ENCODE measurements at regions not wholly inside any gene's neighbourhood (a gene's known extent, or its start where the extent isn't known, plus 50 kb on each side); places are given as distances from the start of the nearest gene placed in this dataset.

DNA sequence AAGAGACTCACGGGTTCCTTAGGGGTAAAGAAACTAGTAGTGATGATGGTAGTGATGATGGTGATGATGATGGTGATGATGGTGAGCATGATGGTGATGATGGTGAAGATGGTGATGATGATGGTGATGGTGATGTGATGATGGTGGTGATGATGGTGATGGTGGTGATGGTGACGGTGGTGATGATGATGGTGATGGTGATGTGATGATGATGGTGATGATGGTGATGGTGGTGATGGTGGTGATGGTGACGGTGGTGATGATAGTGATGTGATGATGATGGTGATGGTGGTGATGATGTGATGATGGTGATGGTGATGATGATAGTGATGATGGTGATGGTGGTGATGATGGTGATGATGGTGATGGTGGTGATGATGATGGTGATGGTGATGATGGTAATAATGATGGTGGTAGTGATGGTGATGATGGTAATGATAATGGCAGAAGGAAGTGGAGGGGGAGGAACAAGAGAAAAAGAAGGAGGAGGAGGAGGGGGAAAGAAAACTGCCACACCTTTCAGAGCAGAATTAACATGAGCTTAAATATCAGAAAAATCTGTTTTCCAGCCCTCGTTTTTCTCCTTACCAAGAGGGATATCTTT, 85.5 kb downstream of the FZD10 start:
- intact Hi-C loops (cut with DNase I; ENCODE audit: low total_unique reads): no loop called here
- DNase-seq (ENCODE audit: low spot score in 2 of 2): no peak
- TF ChIP-seq, protein P1, sequence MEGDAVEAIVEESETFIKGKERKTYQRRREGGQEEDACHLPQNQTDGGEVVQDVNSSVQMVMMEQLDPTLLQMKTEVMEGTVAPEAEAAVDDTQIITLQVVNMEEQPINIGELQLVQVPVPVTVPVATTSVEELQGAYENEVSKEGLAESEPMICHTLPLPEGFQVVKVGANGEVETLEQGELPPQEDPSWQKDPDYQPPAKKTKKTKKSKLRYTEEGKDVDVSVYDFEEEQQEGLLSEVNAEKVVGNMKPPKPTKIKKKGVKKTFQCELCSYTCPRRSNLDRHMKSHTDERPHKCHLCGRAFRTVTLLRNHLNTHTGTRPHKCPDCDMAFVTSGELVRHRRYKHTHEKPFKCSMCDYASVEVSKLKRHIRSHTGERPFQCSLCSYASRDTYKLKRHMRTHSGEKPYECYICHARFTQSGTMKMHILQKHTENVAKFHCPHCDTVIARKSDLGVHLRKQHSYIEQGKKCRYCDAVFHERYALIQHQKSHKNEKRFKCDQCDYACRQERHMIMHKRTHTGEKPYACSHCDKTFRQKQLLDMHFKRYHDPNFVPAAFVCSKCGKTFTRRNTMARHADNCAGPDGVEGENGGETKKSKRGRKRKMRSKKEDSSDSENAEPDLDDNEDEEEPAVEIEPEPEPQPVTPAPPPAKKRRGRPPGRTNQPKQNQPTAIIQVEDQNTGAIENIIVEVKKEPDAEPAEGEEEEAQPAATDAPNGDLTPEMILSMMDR (IDR thresholded peaks at IDR 0.05): no peak
- TF ChIP-seq POLR2A (IDR thresholded peaks at IDR 0.05) (no peak), POLR2AphosphoS5 (IDR thresholded peaks at IDR 0.05) (no peak)
- H3K4me1 ChIP-seq: no peaks in the 10 kb centered on the region
- no peaks in the 10 kb centered on the region for H3K9me3 ChIP-seq
- no peaks in the 10 kb centered on the region for H3K27me3 ChIP-seq
- H3K36me3 ChIP-seq: no peaks in the 10 kb centered on the region
- no peak overlapping the region for H3K27ac ChIP-seq
- no peak overlapping the region for H3K4me3 ChIP-seq

DNA sequence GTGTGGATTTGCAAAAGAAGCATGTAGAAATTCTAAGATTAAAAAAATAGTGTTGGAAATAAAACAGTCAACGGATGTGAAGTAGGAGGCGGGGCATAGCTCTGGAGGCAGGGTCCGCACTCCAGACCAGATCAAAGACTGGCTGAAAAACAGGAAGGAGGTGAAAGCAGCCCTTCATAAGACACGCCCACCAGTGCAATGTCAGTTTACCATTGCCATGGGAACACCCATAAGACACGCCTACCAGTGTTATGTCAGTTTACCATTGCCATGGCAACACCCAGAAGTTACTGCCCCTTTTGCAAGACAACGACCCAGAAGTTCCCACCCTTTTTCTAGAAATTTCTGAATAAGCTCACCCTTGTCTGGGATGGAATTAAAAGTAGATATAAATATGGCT, 87.1 kb downstream of the FZD10 start:
- H3K27me3 ChIP-seq: no peaks in the 10 kb centered on the region
- H3K4me3 ChIP-seq: no peak overlapping the region
- H3K27ac ChIP-seq: no peak overlapping the region
- H3K4me1 ChIP-seq: no peaks in the 10 kb centered on the region
- no peaks in the 10 kb centered on the region for H3K9me3 ChIP-seq
- TF ChIP-seq, protein P1 (IDR thresholded peaks at IDR 0.05): no peak
- TF ChIP-seq POLR2AphosphoS5 (IDR thresholded peaks at IDR 0.05) (no peak), POLR2A (IDR thresholded peaks at IDR 0.05) (no peak)
- intact Hi-C loops (cut with DNase I; ENCODE audit: low total_unique reads): no loop called here
- no peaks in the 10 kb centered on the region for H3K36me3 ChIP-seq
- no peak for DNase-seq (ENCODE audit: low spot score in 2 of 2)

DNA sequence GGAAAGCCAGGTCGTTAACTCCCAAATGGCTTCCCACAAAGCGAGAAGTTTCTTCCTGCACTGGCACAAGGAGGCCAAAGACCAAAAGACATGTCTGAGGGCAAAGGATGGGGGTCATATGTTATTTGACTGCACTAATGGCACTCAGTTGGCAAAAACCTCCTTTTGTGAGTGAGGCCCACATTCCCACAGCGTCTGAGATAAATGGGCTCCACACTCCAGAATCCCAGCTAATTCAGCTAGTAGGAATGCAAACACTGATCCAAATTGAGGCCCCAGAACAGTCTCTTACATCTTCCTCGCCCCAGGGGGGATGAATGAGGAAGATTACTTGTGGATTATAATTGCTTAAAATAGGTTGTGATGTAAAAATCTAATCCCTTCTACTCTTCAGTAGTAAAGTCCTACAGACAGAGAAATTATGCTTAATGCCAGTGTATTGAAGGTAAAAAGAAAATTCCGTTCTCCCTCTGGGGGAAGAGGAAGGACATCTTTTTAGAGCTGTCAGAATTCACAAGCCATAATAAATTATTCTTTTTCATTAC, 86.4 kb upstream of the PIWIL1 start:
- H3K4me1 ChIP-seq: no peaks in the 10 kb centered on the region
- TF ChIP-seq, protein P1 (IDR thresholded peaks at IDR 0.05): no peak
- TF ChIP-seq POLR2AphosphoS5 (IDR thresholded peaks at IDR 0.05) (no peak), POLR2A (IDR thresholded peaks at IDR 0.05) (no peak)
- H3K27me3 ChIP-seq: no peaks in the 10 kb centered on the region
- no peaks in the 10 kb centered on the region for H3K9me3 ChIP-seq
- H3K36me3 ChIP-seq: no peaks in the 10 kb centered on the region
- no peak for DNase-seq (ENCODE audit: low spot score in 2 of 2)
- intact Hi-C loops (cut with DNase I; ENCODE audit: low total_unique reads): no loop called here
- H3K27ac ChIP-seq: no peak overlapping the region
- H3K4me3 ChIP-seq: no peak overlapping the region

DNA sequence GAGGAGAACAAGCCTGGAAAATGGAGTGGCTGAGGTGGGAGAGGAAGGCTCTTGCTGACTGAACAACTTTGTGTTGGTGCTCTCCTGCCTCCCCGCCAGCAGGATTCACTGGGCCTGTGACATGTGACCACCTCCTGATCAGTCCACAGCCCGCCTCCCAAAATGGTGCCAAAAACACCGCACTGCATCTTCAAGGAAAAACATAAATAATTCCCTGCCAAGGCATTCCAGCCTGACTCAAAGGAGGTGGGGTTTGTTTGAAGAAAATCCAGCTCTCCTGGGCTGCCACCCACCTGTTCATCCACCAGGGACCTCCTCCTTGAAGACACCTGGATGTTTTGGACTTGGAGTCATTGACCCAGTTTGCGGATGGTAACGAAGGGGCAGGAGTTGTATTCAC, 83.8 kb upstream of the PIWIL1 start:
- Histone ChIP-seq H3K36me3 (no peaks in the 10 kb centered on the region), H3K27ac (peak overlapping the region; percentile 77 to 82), H3K4me3 (peak overlapping the region in 1 of 3 donors; percentile 2), H3K9me3 (no peaks in the 10 kb centered on the region), H3K4me1 (no peaks in the 10 kb centered on the region), H3K27me3 (no peaks in the 10 kb centered on the region)
- TF ChIP-seq, protein P1 (IDR thresholded peaks at IDR 0.05): peak in 1 of 3 donors; percentile 32
- no peak for TF ChIP-seq POLR2A (IDR thresholded peaks at IDR 0.05)
- intact Hi-C loops (cut with DNase I; ENCODE audit: low total_unique reads): no loop called here
- peak in 1 of 2 donors; percentile 81 for DNase-seq (ENCODE audit: low spot score in 2 of 2)

DNA sequence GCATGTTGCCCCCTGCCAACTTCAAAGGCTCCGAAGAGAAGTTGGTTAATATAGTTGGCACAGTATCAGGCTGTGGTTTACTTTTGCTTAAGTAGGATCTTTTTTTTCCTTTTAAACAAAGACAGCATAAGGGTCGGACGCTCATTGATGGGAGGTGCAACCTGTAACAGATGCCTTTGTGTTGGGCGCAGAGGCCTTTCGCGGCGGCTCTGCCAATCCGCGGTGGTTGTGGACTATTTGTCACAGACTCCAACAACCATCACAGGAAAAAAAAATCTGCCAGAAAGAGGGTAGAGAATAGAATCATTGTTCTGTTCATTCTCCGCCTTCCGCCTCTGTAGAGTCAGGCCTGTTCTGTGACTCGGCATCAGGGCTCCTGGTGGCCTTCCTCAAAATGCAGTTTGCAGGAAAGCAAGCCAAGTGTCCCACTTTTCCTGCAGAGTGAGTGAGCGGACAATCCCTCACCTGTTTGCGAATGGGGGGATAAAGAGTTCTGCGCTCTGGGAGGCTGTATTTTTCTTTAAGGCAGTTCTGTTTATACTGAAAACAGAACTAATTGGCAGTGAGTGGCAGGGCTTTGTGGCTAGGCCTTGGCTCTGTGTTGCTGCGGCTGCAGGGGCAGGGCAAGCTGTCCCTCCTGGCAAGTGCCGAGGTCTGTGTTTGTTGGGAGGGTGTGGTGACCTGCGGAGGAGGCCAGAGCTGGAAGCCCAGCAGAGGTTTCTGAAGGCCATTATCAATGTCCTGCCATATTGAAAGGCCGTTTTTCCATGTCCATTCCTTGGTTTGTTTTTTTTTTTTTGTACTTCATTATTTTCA, 83.0 kb upstream of the PIWIL1 start:
- DNase-seq (ENCODE audit: low spot score in 2 of 2): peak in 1 of 2 donors; percentile 91
- no peaks in the 10 kb centered on the region for H3K36me3 ChIP-seq
- H3K9me3 ChIP-seq: no peaks in the 10 kb centered on the region
- intact Hi-C loops (cut with DNase I; ENCODE audit: low total_unique reads): no loop called here
- H3K27ac ChIP-seq: peak overlapping the region; percentile 77 to 82
- TF ChIP-seq, protein P1 (IDR thresholded peaks at IDR 0.05): peak in 1 of 3 donors; percentile 44
- TF ChIP-seq POLR2AphosphoS5 (IDR thresholded peaks at IDR 0.05) (peak in 1 of 3 donors; percentile 39), POLR2A (IDR thresholded peaks at IDR 0.05) (no peak)
- H3K4me1 ChIP-seq: no peaks in the 10 kb centered on the region
- H3K4me3 ChIP-seq: peak overlapping the region in 1 of 3 donors; percentile 34
- H3K27me3 ChIP-seq: no peaks in the 10 kb centered on the region

All from breast epithelium (tissue), 4 donors.